A549 (cell line): ENCODE measurements at regions not wholly inside any gene's neighbourhood (a gene's known extent, or its start where the extent isn't known, plus 50 kb on each side); places are given as distances from the start of the nearest gene placed in this dataset.

Experiments
- ATAC-seq, 2 experiments: fragments of 200-7000 bp in 1 of 2; fragments of >200 bp in 1 of 2; cut with Nextera tagmentation in 1 of 2; cut with Tn5 transposase in 1 of 2; 3 replicates each; pipeline versions ENCODE4 v1.8.0 to v1.9.1; 2018 to 2020; ENCODE audit warnings: mild to moderate bottlenecking in 1 of 2, moderate library complexity in 1 of 2
- CTCF ChIA-PET: fragments of 300-600 bp; sonication (Branson Sonifier 250); formaldehyde crosslinking; extraction: SDS; loops from one replicate; lab custom pipeline; 2021; ENCODE audit warnings: antibody characterized with exemption, inconsistent platforms; lab: Yijun Ruan, JAX
- POLR2A ChIA-PET: fragments of 350-600 bp; formaldehyde crosslinking; extraction: SDS; loops from one replicate; lab custom pipeline; 2021; ENCODE audit warnings: antibody characterized with exemption, inconsistent platforms; lab: Yijun Ruan, JAX
- DNase-seq, 2 experiments: peaks; one replicate each; pipeline versions ENCODE4 v3.0.0 to v3.0.0-alpha.2; 2011 to 2016; ENCODE audit warnings: low read depth in 1 of 2, low spot score in 1 of 2
- FAIRE-seq: peaks from 2 replicates; lab custom pipeline; 2011; peaks lifted over from hg19 to GRCh38; lab: Jason Lieb, UNC
- H3K27ac ChIP-seq, 2 experiments: fragments of >200 bp; sonication (Bioruptor Twin); formaldehyde crosslinking; 3 replicates each; pipeline ENCODE4 v1.5.1; 2016 to 2017
- H3K4me1 ChIP-seq: fragments of >200 bp; sonication (Bioruptor Twin); formaldehyde crosslinking; 3 replicates; pipeline ENCODE4 v1.6.1; 2016
- H3K4me2 ChIP-seq: fragments of >200 bp; sonication (Bioruptor Twin); formaldehyde crosslinking; 3 replicates; pipeline ENCODE4 v1.6.1; 2016
- H3K4me3 ChIP-seq: fragments of >200 bp; sonication (Bioruptor Twin); formaldehyde crosslinking; 3 replicates; pipeline ENCODE4 v1.5.1; 2016
- H3K9me3 ChIP-seq: fragments of >200 bp; sonication (Bioruptor Twin); formaldehyde crosslinking; 3 replicates; pipeline ENCODE4 v1.6.1; 2016
- BHLHE40 ChIP-seq: IDR thresholded peaks from 2 replicates; pipeline ENCODE4 v1.6.1; 2012; ENCODE audit warnings: low read depth, low read length, inconsistent platforms
- CBX2 ChIP-seq: fragments of 200-600 bp; sonication (generic); IDR thresholded peaks from 2 replicates; pipeline ENCODE4 v1.6.1; 2016; ENCODE audit warnings: low read depth, mild to moderate bottlenecking, borderline replicate concordance
- CBX8 ChIP-seq: fragments of 200-600 bp; sonication (generic); IDR thresholded peaks from 2 replicates; pipeline ENCODE4 v1.6.1; 2016
- CEBPB ChIP-seq, 2 experiments: fragments of >200 bp in 1 of 2; sonication (Bioruptor Twin) in 1 of 2; formaldehyde crosslinking in 1 of 2; IDR thresholded peaks; 2 replicates each; pipeline ENCODE4 v1.6.1; 2012 to 2016
- CHD4 ChIP-seq: fragments of 200-600 bp; sonication (generic); IDR thresholded peaks from 2 replicates; pipeline ENCODE4 v1.6.1; 2016; ENCODE audit warnings: antibody characterized with exemption, mild to moderate bottlenecking, borderline replicate concordance
- EHF ChIP-seq: fragments of 250-450 bp; sonication (Bioruptor Pico); IDR thresholded peaks from 2 replicates; pipeline ENCODE4 v1.5.0; 2020; ENCODE audit warnings: mild to moderate bottlenecking
- ESRRA ChIP-seq: fragments of 150-350 bp; IDR thresholded peaks from 2 replicates; pipeline ENCODE4 v1.6.1; 2014; ENCODE audit warnings: mild to moderate bottlenecking, low read length, borderline replicate concordance
- GATA3 ChIP-seq: IDR thresholded peaks from 2 replicates; pipeline ENCODE4 v1.6.1; 2012; ENCODE audit warnings: borderline replicate concordance
- HDAC2 ChIP-seq: fragments of 200-600 bp; sonication (generic); IDR thresholded peaks from 2 replicates; pipeline ENCODE4 v1.6.1; 2016
- HOXB13 ChIP-seq: fragments of 250-450 bp; sonication (Bioruptor Pico); IDR thresholded peaks from 2 replicates; pipeline ENCODE4 v1.5.0; 2020; ENCODE audit warnings: low read depth, mild to moderate bottlenecking, moderate library complexity
- HOXB5 ChIP-seq: fragments of 250-450 bp; sonication (Bioruptor Pico); IDR thresholded peaks from 2 replicates; pipeline ENCODE4 v1.5.0; 2020; ENCODE audit warnings: mild to moderate bottlenecking, moderate library complexity
- JUNB ChIP-seq: fragments of >200 bp; sonication (Bioruptor Twin); formaldehyde crosslinking; IDR thresholded peaks from 2 replicates; pipeline ENCODE4 v1.6.1; 2016
- KDM1A ChIP-seq: fragments of 200-600 bp; sonication (generic); IDR thresholded peaks from 2 replicates; pipeline ENCODE4 v1.6.1; 2016; ENCODE audit warnings: low read depth, mild to moderate bottlenecking
- KDM5A ChIP-seq: fragments of 200-600 bp; sonication (generic); IDR thresholded peaks from 2 replicates; pipeline ENCODE4 v1.6.1; 2016; ENCODE audit warnings: antibody characterized with exemption, mild to moderate bottlenecking
- MYC ChIP-seq: IDR thresholded peaks from 2 replicates; pipeline ENCODE4 v1.6.1; 2012; ENCODE audit warnings: mild to moderate bottlenecking, inconsistent platforms, low read length, improper control_type of control experiment, borderline replicate concordance
- NFE2L2 ChIP-seq: fragments of 150-350 bp; conservative IDR thresholded peaks from 2 replicates; pipeline ENCODE4 v1.6.1; 2014; ENCODE audit warnings: low read length
- NPAS2 ChIP-seq: fragments of 250-450 bp; sonication (Bioruptor Pico); IDR thresholded peaks from 2 replicates; pipeline ENCODE4 v1.8.0; 2022; ENCODE audit warnings: mild to moderate bottlenecking, moderate library complexity, borderline replicate concordance
- PHF8 ChIP-seq: fragments of 200-600 bp; sonication (generic); IDR thresholded peaks from 2 replicates; pipeline ENCODE4 v1.6.1; 2016; ENCODE audit warnings: low read depth, mild to moderate bottlenecking, antibody characterized with exemption, moderate library complexity, borderline replicate concordance
- POLR2A ChIP-seq: IDR thresholded peaks from 2 replicates; pipeline ENCODE4 v1.6.1; 2012; ENCODE audit warnings: mild to moderate bottlenecking, low read length
- POLR2AphosphoS2 ChIP-seq: conservative IDR thresholded peaks from 2 replicates; pipeline ENCODE4 v1.6.1; 2012; ENCODE audit warnings: low read length, improper control_type of control experiment, inconsistent platforms
- RARB ChIP-seq: fragments of 250-450 bp; sonication (Bioruptor Pico); IDR thresholded peaks from 2 replicates; pipeline ENCODE4 v1.8.0; 2021; ENCODE audit warnings: mild to moderate bottlenecking, moderate library complexity
- SMC3 ChIP-seq: fragments of >200 bp; sonication (Bioruptor Twin); formaldehyde crosslinking; IDR thresholded peaks from 3 replicates; pipeline ENCODE4 v1.6.1; 2018; ENCODE audit warnings: inconsistent platforms
- SREBF2 ChIP-seq: fragments of 450-650 bp; IDR thresholded peaks from 2 replicates; pipeline ENCODE4 v1.6.1; 2014; ENCODE audit warnings: mild to moderate bottlenecking, moderate library complexity
- TFCP2L1 ChIP-seq: fragments of 250-450 bp; sonication (Bioruptor Pico); IDR thresholded peaks from 2 replicates; pipeline ENCODE4 v1.5.0; 2021; ENCODE audit warnings: mild to moderate bottlenecking
- ZFP36 ChIP-seq: fragments of 450-650 bp; IDR thresholded peaks from 2 replicates; pipeline ENCODE4 v1.6.1; 2014; ENCODE audit warnings: borderline replicate concordance; ENCODE audit not compliant: partially characterized antibody
- ZSCAN20 ChIP-seq: fragments of 250-450 bp; sonication (Bioruptor Pico); IDR thresholded peaks from 2 replicates; pipeline ENCODE4 v1.8.0; 2022; ENCODE audit warnings: mild to moderate bottlenecking, moderate library complexity
- WGBS: methylation state at CpG from one replicate; pipeline ENCODE4 v1.1.6; 2017; ENCODE audit errors: missing lambda C conversion rate; 5-methylcytosine and 5-hydroxymethylcytosine counted together
- TF ChIP-seq, protein P1 (sequence below): fragments of >200 bp; sonication (Bioruptor Twin); formaldehyde crosslinking; IDR thresholded peaks from 2 replicates; pipeline ENCODE4 v1.6.1; 2016
- TF ChIP-seq, protein P2 (sequence below): fragments of 250-450 bp; sonication (Bioruptor Pico); IDR thresholded peaks from 2 replicates; pipeline ENCODE4 v1.5.0; 2021; ENCODE audit warnings: mild to moderate bottlenecking, moderate library complexity, borderline replicate concordance
- TF ChIP-seq, protein P3 (sequence below): IDR thresholded peaks from 2 replicates; pipeline ENCODE4 v1.6.1; 2012
- TF ChIP-seq, protein P4 (sequence below): fragments of >200 bp; sonication (Bioruptor Twin); formaldehyde crosslinking; IDR thresholded peaks from 3 replicates; pipeline ENCODE4 v1.6.1; 2016

DNA sequence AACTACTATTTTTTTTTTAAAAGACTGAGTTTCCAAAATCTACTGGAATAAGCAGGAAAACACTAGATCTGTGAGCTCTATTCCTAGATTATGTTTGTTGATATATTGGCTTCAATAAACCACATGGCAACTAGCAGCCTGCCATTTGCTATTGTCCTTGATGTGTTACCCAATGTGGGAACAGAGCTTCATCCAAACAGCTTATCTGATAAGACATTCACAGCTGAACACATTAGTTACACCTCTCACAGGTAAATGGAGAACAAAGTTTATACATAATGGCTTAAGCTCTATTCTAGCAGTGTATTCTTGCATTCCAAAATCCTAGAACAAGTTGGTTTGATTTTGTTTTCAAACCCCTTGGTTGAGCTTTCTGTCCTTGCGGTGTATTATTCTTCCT is 642.1 kb downstream of the TLE1 start (continued):
- TF ChIP-seq ZFP36 (no peak), SREBF2 (no peak), ESRRA (no peak), HDAC2 (no peak), CBX2 (no peak), TFCP2L1 (CRISPR knock-in tag) (no peak), PHF8 (no peak), KDM1A (no peak), EHF (CRISPR knock-in tag) (no peak)

DNA sequence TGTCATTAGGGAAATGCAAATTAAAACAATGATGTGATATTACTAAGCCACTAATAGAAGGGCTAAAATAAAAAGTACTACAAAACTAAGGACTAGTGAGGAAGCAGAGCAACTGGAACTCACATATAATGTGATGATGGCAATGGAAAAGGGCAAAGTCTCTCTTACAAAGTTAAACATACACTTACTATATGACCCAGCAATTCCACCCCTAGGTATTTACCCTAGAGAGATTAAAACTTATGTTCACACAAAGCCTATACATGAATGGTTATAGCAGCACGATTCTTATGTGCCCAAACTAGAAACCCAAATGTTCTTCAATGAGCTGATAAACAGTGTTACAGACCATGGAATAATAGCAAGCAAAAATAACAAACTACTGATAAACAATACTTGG is 643.7 kb downstream of the TLE1 start:
- H3K4me3 ChIP-seq = no peak overlapping the region
- H3K9me3 ChIP-seq = no peaks in the 10 kb centered on the region
- no peak overlapping the region for H3K4me2 ChIP-seq
- DNase-seq (no peak), ATAC-seq (no peak), FAIRE-seq (no peak)
- no peak for TF ChIP-seq POLR2A
- TF ChIP-seq RARB (CRISPR knock-in tag) = no peak
- TF ChIP-seq GATA3 = no peak
- 26% methylated on average over 1 of the region's 1 CpG for WGBS
- ChIA-PET POLR2A (no interaction called here), CTCF (no interaction called here)
- no peaks in the 10 kb centered on the region for H3K4me1 ChIP-seq
- no peak overlapping the region for H3K27ac ChIP-seq

DNA sequence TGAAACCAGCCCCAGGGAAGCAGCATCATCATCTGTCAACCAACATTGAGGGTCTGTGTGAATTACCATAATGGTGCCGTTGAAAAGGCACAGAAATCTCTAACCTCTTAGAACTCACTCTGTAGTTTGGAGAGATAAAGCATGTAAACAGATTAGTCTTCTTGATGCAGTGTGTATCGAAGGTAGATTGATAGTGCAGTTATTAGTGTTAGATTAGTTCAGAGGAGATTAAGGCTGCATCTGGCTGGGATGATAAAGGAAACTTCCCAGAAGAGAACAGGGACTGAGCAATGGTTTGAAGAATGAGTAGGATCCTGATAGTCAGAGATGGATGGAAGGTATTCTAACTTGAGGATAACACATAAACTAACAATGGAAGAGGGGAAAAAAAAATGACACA is 651.5 kb downstream of the TLE1 start:
- TF ChIP-seq HOXB13 (CRISPR knock-in tag) (no peak), KDM5A (no peak)
- TF ChIP-seq, protein P1, sequence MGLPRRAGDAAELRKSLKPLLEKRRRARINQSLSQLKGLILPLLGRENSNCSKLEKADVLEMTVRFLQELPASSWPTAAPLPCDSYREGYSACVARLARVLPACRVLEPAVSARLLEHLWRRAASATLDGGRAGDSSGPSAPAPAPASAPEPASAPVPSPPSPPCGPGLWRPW = no peak
- TF ChIP-seq, protein P2, sequence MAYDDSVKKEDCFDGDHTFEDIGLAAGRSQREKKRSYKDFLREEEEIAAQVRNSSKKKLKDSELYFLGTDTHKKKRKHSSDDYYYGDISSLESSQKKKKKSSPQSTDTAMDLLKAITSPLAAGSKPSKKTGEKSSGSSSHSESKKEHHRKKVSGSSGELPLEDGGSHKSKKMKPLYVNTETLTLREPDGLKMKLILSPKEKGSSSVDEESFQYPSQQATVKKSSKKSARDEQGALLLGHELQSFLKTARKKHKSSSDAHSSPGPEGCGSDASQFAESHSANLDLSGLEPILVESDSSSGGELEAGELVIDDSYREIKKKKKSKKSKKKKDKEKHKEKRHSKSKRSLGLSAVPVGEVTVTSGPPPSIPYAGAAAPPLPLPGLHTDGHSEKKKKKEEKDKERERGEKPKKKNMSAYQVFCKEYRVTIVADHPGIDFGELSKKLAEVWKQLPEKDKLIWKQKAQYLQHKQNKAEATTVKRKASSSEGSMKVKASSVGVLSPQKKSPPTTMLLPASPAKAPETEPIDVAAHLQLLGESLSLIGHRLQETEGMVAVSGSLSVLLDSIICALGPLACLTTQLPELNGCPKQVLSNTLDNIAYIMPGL (CRISPR knock-in tag) = no peak
- Histone ChIP-seq H3K4me2 (no peak overlapping the region), H3K4me1 (peaks cover 2% of the 10 kb centered on the region; the same call in 2 of the 3 replicates), H3K4me3 (no peak overlapping the region), H3K9me3 (no peaks in the 10 kb centered on the region), H3K27ac (no peak overlapping the region)
- ATAC-seq = no peak
- 42% methylated on average over 2 of the region's 2 CpGs for WGBS
- POLR2A ChIA-PET = no interaction called here
- DNase-seq = no peak
- CTCF ChIA-PET = no interaction called here
- no peak for FAIRE-seq

DNA sequence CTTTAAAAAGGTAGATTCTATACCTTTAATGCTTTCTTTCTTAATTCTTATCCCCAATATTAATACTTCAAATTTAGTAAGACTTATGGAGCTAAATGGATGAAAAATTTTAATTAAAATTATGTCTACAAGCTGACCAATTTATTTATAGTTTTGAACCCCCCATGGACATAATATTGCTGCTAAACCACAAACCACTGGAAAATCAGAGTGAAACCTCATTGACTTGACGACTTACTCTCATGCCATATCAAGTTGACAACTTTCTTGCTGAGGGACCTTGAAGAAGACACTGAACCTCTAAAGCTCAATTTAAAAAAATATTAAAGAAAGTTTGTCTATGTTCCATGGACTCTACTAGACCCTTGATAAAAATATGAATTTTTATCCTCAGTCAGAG is 653.7 kb downstream of the TLE1 start:
- POLR2A ChIA-PET = interaction anchor here (0.6 kb wide), 1 partner anchor 1465 kb away, joined by 5 read pairs; no protein-coding TSS in a partner anchor
- no peak for ATAC-seq
- CTCF ChIA-PET = no interaction called here

DNA sequence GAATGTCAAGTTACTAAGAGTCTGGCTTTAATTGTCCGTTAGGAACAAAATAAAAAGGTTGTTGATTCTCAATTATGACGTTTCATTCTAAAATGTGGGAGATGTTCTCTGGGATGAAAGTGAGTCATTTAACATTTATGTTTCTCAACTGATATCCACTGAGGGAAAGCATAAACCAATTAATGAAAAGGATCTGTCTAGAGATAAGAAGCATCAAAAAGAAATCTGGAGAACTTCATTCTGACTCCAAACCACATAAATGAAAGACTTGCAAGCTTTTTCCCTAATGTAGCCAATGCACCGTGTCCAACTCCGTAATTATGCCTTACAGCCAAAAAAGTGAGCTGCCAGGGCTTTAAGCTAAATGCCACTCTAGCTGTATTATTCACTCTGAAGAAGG is 654.2 kb downstream of the TLE1 start:
- CTCF ChIA-PET = no interaction called here
- FAIRE-seq (no peak), ATAC-seq (no peak), DNase-seq (no peak)
- POLR2A ChIA-PET = interaction anchor here (0.6 kb wide), 1 partner anchor 1464 kb away, joined by 5 read pairs; no protein-coding TSS in a partner anchor
- no peaks in the 10 kb centered on the region for H3K9me3 ChIP-seq
- no peak overlapping the region for H3K4me2 ChIP-seq
- peaks cover 20% of the 10 kb centered on the region for H3K4me1 ChIP-seq
- no peak overlapping the region for H3K27ac ChIP-seq
- no peak overlapping the region for H3K4me3 ChIP-seq
- WGBS = 68% methylated on average over 4 of the region's 4 CpGs
- TF ChIP-seq CHD4 (no peak), SMC3 (no peak), NFE2L2 (no peak), RARB (CRISPR knock-in tag) (no peak), BHLHE40 (no peak), POLR2AphosphoS2 (no peak), HOXB5 (CRISPR knock-in tag) (no peak), MYC (no peak), CBX2 (no peak), ESRRA (no peak), ZSCAN20 (no peak), POLR2A (no peak), ZFP36 (no peak), CBX8 (no peak)
- TF ChIP-seq, protein P3, sequence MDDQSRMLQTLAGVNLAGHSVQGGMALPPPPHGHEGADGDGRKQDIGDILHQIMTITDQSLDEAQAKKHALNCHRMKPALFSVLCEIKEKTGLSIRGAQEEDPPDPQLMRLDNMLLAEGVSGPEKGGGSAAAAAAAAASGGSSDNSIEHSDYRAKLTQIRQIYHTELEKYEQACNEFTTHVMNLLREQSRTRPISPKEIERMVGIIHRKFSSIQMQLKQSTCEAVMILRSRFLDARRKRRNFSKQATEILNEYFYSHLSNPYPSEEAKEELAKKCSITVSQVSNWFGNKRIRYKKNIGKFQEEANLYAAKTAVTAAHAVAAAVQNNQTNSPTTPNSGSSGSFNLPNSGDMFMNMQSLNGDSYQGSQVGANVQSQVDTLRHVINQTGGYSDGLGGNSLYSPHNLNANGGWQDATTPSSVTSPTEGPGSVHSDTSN = no peak
- TF ChIP-seq, protein P1 = no peak
- TF ChIP-seq, protein P4, sequence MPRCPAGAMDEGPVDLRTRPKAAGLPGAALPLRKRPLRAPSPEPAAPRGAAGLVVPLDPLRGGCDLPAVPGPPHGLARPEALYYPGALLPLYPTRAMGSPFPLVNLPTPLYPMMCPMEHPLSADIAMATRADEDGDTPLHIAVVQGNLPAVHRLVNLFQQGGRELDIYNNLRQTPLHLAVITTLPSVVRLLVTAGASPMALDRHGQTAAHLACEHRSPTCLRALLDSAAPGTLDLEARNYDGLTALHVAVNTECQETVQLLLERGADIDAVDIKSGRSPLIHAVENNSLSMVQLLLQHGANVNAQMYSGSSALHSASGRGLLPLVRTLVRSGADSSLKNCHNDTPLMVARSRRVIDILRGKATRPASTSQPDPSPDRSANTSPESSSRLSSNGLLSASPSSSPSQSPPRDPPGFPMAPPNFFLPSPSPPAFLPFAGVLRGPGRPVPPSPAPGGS = no peak

More for the DNA sequence above, 653.7 kb downstream of the TLE1 start:
- WGBS = 87% methylated on average over 1 of the region's 1 CpG
- Histone ChIP-seq H3K9me3 (no peaks in the 10 kb centered on the region), H3K27ac (no peak overlapping the region), H3K4me3 (no peak overlapping the region), H3K4me2 (no peak overlapping the region), H3K4me1 (peaks cover 20% of the 10 kb centered on the region)
- no peak for DNase-seq
- no peak for FAIRE-seq
- TF ChIP-seq CEBPB (IDR thresholded peaks at IDR 0.05) (no peak), JUNB (no peak), NPAS2 (no peak)
